HG03558 (cell line): ENCODE measurements at regions not wholly inside any gene's neighbourhood (a gene's known extent, or its start where the extent isn't known, plus 50 kb on each side); places are given as distances from the start of the nearest gene placed in this dataset.

ENCODE experiments used
- ATAC-seq: cut with Tn5 transposase; IDR thresholded peaks from one replicate; pipeline ENCODE4 v1.9.1; 2021; ENCODE audit warnings: moderate number of reproducible peaks; ENCODE audit not compliant: unreplicated experiment; ENCODE audit errors: extremely low read depth

- no peak for ATAC-seq
Observed at GRCh38 chr4:161005746-161006145, 1158.1 kb downstream of the FSTL5 start.

- ATAC-seq, result no peak
Observed at GRCh38 chr4:161008527-161008926, 1155.3 kb downstream of the FSTL5 start.

- ATAC-seq, result no peak
Observed at GRCh38 chr4:161010227-161010626, 1153.6 kb downstream of the FSTL5 start.
